HPDE6-E6E7 (cell line): ENCODE measurements at regions not wholly inside any gene's neighbourhood (a gene's known extent, or its start where the extent isn't known, plus 50 kb on each side); places are given as distances from the start of the nearest gene placed in this dataset.

ENCODE experiments used
- DNase-seq: peaks from one replicate; pipeline ENCODE4 v3.0.0; 2011; ENCODE audit warnings: missing footprints; ENCODE audit errors: extremely low spot score

DNA sequence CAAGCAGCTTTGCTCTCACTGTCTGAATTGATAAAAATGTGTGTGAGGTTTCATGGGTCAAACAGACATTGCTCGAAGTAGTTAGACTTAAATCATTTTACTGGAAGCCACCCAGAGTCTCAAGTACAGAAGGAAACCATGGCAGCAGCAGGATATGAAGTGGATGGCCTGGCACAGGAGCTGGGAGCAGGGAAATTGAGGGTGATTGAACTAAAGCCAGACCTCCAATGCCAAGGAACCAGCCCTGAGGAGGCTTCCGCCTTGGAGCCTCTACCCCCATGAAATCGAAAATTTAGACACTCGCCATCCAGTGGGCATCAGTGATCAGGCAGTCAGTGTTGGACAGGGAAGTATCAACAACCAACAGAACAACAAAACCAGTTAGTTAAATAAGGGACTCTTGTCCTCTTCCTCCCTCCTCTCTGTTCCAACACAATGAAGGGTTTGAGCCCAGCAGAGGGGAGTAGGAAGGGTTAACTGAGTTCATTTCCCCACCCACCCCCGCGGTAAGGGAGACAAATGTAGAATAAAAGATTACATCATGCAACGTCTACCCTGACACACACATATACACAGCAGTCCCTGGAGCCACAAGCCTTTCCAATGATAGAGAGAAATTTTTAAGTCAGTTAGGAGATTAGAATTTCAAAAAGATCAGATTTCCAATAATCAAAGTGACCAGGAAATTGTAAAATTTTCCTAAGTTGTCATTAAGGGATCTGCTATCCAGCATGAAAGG is 156.3 kb downstream of the SLC16A9 start:
- DNase-seq, result no peak

DNA sequence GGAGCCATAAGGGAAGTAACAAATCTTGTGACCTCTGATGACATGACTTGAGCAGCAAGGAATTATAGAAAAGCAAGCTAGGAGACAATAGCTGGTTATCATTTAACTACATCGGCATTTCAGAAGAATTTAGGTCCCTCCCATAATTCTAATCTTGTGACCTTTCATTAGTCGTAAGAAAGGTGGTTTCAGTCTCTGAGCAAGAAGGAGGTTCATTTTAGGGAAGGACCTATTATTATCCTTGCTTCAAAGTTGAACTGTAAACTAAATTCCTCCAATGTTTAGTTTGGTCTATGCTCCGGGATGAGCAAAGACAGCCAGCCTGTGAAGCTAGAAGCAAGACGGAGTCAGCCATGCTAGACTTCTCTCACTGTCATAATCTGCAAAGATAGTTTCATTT is 159.6 kb downstream of the SLC16A9 start:
- DNase-seq, result no peak

DNA sequence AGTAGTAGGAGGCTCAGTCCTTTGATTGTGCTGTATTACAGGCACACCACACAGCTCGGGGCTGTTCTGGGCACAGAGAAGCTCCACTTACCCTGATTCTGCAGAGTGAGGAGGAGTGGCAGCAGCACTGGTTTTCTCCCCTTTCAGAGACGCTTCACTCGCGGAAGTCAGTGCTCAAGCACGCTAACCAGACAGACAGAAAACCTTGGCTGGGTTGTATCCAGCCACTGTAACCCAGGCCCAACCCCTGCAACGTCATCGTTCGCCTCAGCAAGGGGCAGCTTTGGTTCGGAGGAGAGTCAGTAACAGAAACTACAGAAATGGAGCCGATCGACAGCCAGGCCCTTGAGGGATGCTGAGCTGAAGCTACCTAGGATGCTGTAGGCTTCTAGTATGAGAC is 171.0 kb downstream of the SLC16A9 start:
- DNase-seq, result no peak

DNA sequence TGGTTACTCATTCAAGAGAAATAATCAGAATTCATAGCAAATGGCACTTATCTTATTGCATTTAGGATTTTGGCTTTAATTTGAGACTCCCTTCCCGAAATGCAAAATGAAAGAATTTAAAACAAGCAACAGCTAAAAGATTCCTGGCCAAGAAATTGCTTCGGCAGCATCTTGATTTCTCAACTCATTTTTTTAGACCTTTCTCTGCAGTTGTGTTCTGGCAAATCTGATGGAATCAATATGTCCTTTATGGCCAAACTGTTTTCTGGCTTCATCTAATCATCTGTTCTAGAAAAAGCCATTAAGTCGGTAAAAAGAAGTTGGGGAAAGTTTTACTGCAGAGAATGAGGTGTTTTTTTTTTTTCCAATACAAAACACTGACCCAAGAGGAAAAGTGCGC is 172.1 kb downstream of the SLC16A9 start:
- no peak for DNase-seq

DNA sequence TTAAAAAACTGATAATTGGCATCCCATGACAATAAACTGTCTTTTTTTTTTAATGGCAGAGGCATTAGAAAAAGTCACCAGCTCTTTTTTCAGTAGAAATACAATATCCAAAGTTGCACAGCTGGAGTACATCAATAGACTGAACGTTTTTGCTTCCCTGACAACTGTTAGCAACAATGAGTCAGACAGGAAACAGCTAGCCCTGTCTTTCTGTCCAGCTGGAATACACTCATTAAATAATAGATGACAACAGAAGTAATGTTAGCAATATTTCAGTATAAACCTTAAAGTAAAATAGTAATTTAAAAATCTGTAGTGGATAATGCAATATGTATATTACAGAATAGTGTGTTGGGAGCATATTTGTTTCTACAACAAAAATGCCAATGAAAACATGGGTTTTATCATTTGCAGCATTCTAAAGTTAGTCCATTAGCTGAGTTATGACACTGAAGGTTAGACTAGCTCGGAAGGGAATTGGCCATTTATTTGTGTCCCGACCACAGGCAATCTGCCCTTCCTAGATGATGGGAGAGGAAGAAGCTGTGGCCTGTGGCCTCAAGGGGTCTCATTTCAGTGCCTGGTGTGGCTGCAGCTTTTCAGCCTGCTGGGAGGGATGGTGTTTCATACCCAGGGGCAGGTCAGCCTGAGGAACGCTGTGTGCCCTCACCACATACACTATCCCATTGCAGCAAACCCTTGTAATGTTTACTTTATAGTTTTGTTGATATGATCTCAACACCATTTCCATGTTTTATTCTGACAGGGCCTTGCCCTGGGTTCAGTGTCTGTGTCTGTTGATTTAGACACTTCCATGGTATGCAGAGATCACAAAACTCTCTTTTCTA is 173.3 kb downstream of the SLC16A9 start:
- peak; percentile 44 for DNase-seq

DNA sequence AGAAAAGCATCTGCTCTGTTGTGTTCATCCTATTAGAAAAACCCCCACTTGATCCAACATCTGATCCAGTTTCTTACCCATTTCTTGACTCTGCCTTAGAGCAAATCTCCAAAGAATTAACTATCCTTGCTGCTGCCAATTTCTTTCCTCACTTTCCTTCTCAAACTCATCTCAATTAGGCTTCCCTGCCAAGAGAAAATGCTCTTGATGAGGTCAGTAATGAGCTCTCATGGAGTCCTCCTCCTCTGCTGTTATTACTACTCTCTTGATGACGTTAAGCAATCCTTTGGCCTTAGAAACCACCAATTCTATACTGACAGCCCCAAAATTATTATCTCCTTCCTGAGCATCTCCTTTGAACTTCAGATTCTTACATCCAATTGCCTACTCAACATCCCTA is 162.0 kb upstream of the FAM13C start:
- no peak for DNase-seq

DNA sequence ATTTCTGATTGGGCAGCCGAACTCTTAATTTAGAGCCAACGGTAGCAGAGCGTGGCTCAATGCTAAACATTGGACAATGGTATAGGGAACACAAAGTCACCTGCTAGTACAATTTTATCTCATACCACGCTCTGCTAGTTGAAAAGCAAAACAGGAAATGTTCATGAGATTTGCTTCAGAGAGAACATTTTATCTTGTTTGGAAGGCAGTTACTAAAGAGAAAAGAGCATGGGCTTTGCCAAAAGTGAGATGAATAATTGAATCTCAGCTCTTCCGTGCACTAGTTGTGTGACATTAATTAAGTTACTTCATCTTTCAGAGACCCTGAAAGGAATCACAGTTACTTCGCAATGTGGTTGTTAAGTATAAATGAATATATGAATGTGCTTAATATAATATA is 161.5 kb upstream of the FAM13C start:
- no peak for DNase-seq

DNA sequence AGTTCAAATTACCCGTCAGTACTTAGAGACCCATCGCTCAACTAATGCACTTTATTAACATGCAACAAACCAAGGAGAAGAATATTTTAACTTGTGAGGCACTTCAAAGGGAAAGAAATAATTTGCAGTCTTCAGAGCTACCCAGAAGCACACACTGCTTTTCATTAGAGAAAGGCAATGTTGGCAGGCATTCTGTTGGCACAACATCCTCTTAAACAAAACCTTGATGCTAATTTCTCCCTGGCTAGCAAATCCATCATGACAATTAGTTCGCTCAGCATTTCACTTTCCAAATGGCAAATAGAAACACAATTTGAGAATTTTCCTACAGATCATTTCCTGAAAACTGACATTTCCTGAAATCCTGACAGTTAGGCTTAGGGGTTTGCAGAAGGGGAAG is 155.6 kb upstream of the FAM13C start:
- no peak for DNase-seq

DNA sequence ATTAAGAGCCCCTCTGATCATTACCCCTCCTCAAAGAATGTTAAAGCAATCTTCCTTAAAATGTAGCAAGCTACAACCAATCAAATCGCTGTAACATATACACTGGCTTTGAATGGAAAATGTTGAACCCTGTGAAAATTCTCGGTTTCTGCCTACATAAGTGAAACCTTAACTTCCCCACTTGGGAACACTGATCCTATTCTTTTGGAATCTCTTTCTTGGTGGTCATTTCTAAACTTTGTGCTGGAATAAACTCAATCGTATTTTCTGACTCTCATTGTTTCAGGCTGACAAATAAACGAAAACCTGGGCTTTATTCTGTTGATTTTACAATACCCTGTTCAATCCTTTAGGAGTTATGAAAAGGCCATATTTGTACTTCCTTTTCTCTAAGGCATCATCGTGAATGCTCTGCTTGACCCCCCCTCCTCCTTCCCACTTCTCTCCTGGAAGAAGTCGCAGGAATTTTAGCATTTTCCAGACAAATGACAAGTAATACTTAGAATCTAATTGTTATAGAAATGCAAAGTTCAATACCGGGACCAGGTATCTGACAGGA is 155.1 kb upstream of the FAM13C start:
- DNase-seq, result no peak

DNA sequence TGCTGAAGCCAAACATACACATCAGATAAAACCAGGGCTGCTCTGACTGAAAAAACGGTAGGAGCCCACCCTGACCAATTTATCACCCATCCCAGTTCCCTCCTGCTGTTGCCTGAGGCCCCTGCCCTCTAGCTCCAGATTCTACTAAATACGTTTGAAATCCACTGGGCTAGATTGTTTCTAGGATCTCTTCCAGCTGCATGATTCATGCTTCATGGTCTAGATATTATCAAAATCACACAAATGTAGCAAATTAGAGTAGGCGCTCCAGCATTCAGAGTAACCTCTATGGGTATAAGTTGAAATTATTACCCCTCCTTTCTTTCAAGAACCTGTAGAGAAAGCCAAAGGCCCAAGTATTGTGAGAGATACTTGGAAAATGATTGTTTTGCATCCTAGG is 151.2 kb upstream of the FAM13C start:
- DNase-seq, result no peak

DNA sequence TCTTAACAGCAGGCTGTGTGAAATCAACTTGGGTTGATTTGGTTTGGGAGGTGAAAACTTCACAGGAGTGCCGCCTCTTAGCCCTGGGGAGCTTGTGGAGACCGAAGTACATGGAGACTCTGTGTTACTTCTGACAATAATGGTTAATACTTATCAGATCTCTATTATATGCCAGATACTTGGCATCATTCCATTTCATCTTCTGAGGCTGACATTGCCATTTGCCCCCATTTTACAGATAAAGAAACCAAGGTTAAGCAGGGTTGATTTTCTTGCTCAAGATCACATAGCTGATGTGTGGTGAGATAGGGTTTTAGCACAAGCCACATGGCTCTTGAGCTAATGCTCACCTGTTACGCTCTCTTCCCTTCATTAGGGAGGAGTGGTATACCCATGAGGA is 150.6 kb upstream of the FAM13C start:
- no peak for DNase-seq

DNA sequence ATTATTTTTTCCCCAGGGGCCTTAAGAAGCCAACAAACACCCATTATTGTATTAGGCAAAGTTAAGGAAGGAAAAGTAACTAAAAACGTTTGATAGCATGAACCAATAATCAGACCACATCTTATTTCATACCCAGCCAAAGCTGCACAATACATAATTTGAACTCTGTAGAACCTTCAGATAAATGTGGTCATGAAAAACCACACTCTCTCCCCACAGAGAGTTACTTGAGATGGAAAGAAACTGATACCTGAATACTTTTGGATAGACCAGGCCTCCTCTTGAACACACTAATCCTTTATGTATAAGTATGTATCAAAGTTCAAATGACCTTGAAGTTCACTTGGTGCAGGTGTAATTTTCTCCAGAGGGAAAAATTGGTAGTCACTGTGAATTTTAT is 146.6 kb upstream of the FAM13C start:
- DNase-seq, result no peak

DNA sequence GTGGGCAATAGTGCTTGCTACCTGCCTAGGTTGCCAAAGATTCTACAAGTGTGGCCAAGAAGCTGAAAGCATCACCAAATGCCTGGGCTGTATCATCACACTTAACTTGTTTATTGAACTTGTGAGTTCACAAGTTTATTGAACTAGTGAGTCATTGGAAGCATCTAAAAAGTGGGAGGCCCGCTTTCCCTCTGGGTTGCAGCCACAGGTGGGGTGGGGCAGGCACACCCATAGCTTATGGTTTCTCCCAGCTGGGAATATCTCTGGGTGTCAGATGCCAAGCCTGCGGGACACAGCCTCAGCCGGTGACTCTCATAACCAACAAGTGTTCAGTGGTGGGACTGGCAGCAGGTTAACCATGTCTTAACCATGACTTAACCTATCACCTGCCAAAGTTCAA is 145.9 kb upstream of the FAM13C start:
- peak; percentile 47 for DNase-seq

DNA sequence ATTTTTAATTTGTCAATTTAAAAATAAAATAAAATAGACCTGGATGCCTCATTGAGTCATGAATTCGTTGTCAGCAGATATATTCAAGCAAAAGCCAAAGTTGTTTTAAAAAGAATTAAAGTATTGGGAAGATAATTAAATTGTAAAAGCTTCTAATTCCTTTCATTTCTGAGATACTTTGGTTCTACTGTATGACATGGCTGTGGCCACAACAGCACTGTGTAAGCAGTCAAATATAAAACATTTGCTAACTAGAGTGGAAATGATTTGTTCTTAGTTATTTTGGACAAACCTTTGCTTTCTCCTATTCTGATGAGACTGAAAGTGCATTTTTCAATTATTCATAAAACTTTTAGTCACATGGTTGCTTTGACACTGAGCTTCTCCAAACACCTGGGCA is 143.6 kb upstream of the FAM13C start:
- no peak for DNase-seq

DNA sequence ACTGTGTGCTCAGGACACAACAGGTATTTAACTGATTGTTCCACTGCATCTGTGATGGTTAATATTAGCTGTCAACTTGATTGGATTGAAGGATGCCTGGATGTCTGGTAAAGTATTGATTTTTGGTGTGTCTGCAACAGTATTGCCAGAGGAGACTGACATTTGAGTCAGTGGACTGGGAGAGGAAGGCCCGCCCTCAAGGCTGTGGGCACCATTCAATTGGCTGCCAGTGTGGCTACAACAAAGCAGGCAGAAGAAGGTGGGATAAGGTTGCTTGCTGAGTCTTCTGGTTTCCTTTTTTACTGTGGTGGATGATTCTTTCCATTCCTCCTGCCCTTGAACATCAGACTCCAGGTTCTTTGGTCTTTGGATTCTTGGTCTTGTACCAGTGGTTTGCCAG is 137.1 kb upstream of the FAM13C start:
- DNase-seq, result no peak

DNA sequence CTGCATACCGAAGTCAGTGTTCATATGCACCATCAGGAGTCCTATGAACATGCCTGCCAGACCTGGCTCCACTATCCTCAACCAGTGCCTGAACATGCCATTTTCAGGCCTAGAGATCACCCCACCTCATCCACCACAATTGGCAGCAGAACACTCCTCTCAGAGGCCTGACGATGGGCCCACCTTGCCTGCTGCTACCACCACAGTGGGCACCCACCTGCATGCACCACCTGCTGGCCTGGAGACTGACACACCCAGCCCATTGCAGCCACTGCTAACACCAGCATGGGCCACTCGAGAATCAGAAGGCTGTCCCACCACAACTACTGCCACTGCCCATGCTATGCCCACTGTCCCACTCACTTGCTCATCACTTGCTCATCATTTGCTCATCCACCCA is 130.7 kb upstream of the FAM13C start:
- DNase-seq, result no peak

DNA sequence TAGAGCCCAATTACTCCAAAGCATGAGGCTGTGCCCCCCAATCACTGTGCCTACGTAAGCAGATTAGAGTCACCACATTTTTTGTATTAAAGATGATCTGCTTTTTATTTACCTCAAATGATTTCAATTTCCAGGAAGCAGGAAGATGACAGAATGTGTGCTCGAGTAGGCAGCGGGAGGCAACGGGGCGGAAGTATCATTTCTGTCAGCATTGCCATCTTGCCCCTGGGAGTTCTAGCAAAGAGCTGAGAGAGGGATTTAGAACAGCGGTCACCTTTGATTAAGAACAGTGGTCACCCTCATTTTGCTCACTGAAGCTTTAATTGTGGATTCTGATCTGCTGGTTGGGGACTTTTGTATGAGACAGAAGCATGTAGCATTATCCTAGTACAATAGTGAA is 117.1 kb upstream of the FAM13C start:
- no peak for DNase-seq

DNA sequence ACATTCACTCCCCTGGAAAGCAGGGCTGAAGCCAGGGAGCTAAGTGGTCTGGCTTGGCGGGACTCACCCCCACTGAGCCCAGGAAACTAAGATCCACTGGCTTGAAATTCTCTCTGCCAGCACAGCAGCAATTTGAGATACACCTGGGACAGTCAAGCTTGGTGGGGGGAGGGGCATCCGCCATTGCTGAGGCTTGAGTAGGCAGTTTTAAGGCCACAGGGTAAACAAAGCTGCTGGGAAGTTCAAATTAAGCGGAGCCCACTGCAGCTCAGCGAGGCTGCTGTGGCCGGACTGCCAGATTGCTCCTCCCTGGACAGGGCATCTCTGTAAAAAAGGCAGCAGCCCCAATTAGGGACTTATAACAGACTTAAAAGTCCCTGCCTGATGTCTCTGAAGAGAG is 108.2 kb upstream of the FAM13C start:
- no peak for DNase-seq

DNA sequence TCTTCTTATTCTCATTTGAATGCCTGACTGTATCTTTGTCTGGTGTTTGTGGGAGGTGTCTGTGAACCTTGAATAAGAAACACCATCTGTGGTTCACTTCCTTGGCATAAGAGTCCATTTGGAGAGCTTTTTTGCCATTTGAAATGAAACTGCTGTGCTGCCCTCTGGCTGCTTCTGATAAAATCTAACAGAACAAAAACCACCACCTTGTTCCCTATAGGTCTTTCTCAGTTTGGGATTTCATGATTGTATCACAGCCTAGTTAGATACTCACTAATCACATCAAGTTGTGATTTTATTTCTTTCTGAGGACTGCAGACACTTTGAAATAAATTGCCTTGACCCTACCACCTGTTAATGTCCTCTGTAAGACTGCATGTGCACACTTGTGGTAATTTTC is 102.7 kb upstream of the FAM13C start:
- DNase-seq, result peak; percentile 10

DNA sequence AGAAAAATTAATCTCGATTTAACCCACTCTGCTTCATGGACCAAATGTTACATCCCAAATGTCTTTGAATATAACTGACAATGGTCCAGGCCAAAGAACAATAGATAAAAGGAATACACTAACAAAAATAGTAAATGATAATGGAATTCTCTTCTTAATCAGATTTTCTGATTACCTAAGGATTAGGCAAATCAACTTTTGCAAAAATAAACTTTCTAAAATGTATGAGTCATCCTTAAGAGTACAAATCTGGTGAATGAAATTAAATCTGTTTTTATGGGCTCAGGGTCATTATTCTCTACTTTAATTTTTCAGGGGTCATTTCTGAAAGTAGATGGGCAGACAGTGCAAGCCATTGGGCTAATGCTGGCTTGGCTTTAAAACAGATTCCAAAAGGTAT is 102.1 kb upstream of the FAM13C start:
- DNase-seq, result no peak

DNA sequence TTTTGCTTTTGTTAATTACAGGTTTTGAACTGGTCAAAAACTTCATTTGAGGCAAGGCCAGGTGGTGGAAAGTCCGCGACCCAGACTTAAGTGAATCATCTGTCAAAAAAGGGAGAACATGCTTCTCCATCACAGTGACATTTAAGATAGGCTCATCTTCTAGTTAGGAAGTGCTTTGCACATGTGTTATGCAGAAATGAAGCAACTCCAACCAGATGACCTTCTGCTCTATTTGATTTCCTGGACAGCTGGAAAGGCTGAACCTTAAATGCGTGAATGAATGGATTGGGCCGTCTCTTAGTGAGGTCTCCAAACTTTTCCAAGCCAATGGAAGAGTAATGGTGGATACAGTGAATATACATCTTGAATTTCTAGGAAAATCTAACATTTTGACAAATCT is 101.6 kb upstream of the FAM13C start:
- DNase-seq, result no peak

DNA sequence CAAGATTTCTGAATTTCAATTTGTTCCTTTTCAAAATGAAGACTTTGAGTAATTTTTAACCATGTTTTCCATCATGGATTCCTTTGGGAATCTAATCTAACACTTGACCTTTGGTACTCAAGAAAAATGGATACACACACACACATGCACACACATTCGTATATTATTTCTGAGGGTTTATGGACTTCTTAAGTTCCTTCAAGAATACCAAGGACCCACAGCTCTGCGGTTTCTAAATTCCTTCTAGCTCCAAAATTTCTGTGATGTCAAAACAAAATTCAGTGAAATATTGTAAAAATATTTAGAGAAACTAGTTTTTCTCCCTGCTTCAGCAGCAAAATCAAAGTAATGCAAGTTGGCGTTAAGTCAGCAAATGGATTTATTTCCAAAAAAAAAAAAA is 98.3 kb upstream of the FAM13C start:
- DNase-seq, result no peak

DNA sequence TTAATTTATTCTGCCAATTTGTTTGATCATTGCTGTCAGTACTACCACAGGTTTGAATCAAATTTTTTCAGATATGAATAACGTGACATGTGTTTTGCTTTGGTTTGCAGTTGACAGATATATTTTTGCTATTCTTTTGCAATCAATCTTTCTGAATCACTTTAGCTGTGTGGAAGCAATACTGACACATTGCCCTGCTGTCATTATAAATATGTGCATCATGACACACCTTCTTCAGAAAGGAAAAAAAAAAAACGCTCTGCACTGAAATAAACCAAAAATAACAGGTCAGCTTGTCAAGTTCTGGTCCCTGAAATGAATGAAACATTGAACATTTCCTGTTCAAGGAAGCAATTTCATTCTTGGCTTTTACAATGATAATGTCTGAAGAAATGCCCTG is 93.8 kb upstream of the FAM13C start:
- no peak for DNase-seq
